HCT116 (cell line): ENCODE measurements at regions not wholly inside any gene's neighbourhood (a gene's known extent, or its start where the extent isn't known, plus 50 kb on each side); places are given as distances from the start of the nearest gene placed in this dataset.

Experiments used
- ATAC-seq: fragments of 200-7000 bp; cut with Tn5 transposase; 2 replicates; pipeline ENCODE4 v1.9.1; 2020; ENCODE audit warnings: mild to moderate bottlenecking, moderate library complexity
- BruUV-seq: library from RNA; stranded (reverse); fragments of 400-500 nt; replicated peaks from 2 replicates; lab custom pipeline; 2021; lab: Mats Ljungman, UMichigan
- CTCF ChIA-PET: fragments of 300-600 bp; sonication (Branson Sonifier 250); formaldehyde crosslinking; loops from one replicate; lab custom pipeline; 2021; ENCODE audit warnings: antibody characterized with exemption; lab: Charles Lee
- POLR2A ChIA-PET: fragments of 300-600, 350-600 bp; sonication (Branson Sonifier 250); formaldehyde crosslinking; loops from one replicate; lab custom pipeline; 2021; ENCODE audit warnings: antibody characterized with exemption; lab: Charles Lee
- RAD21 ChIA-PET, 2 experiments: fragments of 300-600 bp; sonication (Branson Sonifier 250); formaldehyde crosslinking; loops; one replicate each; lab custom pipeline; 2023; ENCODE audit warnings: low total read pairs in 2 of 2; ENCODE audit not compliant: uncharacterized antibody in 2 of 2, unreplicated experiment in 2 of 2, low non-redundant PET in 1 of 2; lab: Charles Lee
- DNase-seq: peaks from one replicate; pipeline ENCODE4 v3.0.0-alpha.2; 2010; ENCODE audit warnings: low read depth, low spot score
- H2AFZ ChIP-seq: fragments of 200-600 bp; shearing (Covaris generic), sonication (generic); 2 replicates; pipeline ENCODE4 v1.6.1; 2017; ENCODE audit warnings: low read depth, mixed run types, mixed read lengths, antibody characterized with exemption, low read length; ENCODE audit not compliant: poor library complexity, severe bottlenecking
- H3K27ac ChIP-seq: 2 replicates; pipeline ENCODE4 v1.5.1; 2012; ENCODE audit warnings: low read depth, low read length
- H3K27me3 ChIP-seq: fragments of 200-600 bp; sonication (generic); 2 replicates; pipeline ENCODE4 v1.6.1; 2016; ENCODE audit warnings: mixed run types, low read length, mixed read lengths; ENCODE audit not compliant: insufficient read depth
- H3K36me3 ChIP-seq, 2 experiments: fragments of 200-500 bp in 1 of 2; fragments of 200-600 bp in 1 of 2; sonication (Bioruptor generic) in 1 of 2; sonication (generic) in 1 of 2; 2 replicates each; pipeline versions ENCODE4 v1.5.1 to v1.6.1; 2014 to 2016; ENCODE audit warnings: low read length in 2 of 2, inconsistent platforms in 1 of 2, mixed read lengths in 1 of 2, mixed run types in 1 of 2; ENCODE audit not compliant: insufficient read depth in 2 of 2, control insufficient read depth in 1 of 2
- H3K4me1 ChIP-seq, 2 experiments: fragments of 200-600 bp in 1 of 2; sonication (generic) in 1 of 2; 2 replicates each; pipeline versions ENCODE4 v1.5.1 to v1.6.1; 2012 to 2017; ENCODE audit warnings: low read length in 2 of 2, inconsistent platforms in 1 of 2, mild to moderate bottlenecking in 1 of 2, mixed read lengths in 1 of 2, mixed run types in 1 of 2, moderate library complexity in 1 of 2; ENCODE audit not compliant: insufficient read depth in 2 of 2, control insufficient read depth in 1 of 2
- H3K4me2 ChIP-seq: fragments of 200-600 bp; sonication (generic); 2 replicates; pipeline ENCODE4 v1.6.1; 2017; ENCODE audit warnings: mixed run types, low read length, mixed read lengths
- H3K4me3 ChIP-seq, 2 experiments: fragments of 200-600 bp in 1 of 2; sonication (generic) in 1 of 2; replicated peaks in 1 of 2; 2 replicates each; pipeline ENCODE4 v1.5.1; 2011 to 2016; ENCODE audit warnings: low read length in 2 of 2, control low read depth in 1 of 2, low read depth in 1 of 2, mild to moderate bottlenecking in 1 of 2, mixed read lengths in 1 of 2, mixed run types in 1 of 2
- H3K79me2 ChIP-seq: fragments of 200-600 bp; sonication (generic); 2 replicates; pipeline ENCODE4 v1.6.1; 2017; ENCODE audit warnings: mild to moderate bottlenecking, mixed run types, low read length, moderate library complexity, mixed read lengths; ENCODE audit not compliant: insufficient read depth
- H3K9ac ChIP-seq: fragments of 200-600 bp; sonication (generic); 2 replicates; pipeline ENCODE4 v1.6.1; 2016; ENCODE audit warnings: low read length, mixed read lengths
- H3K9me2 ChIP-seq: fragments of 200-600 bp; sonication (generic), shearing (Covaris generic); 2 replicates; pipeline ENCODE4 v1.6.1; 2017; ENCODE audit warnings: mixed run types, mild to moderate bottlenecking, moderate library complexity; ENCODE audit not compliant: insufficient read depth
- H3K9me3 ChIP-seq, 2 experiments: fragments of 200-500 bp in 1 of 2; fragments of 200-600 bp in 1 of 2; sonication (Bioruptor generic) in 1 of 2; sonication (generic) in 1 of 2; 2 replicates each; pipeline ENCODE4 v1.6.1; 2014 to 2017; ENCODE audit warnings: low read length in 2 of 2, mixed read lengths in 2 of 2, inconsistent platforms in 1 of 2, low read depth in 1 of 2, mild to moderate bottlenecking in 1 of 2, mixed run types in 1 of 2, moderate library complexity in 1 of 2; ENCODE audit not compliant: control insufficient read depth in 1 of 2, insufficient read depth in 1 of 2
- H4K20me1 ChIP-seq: fragments of 200-600 bp; sonication (generic), shearing (Covaris generic); 2 replicates; pipeline ENCODE4 v1.6.1; 2017; ENCODE audit warnings: mixed run types, mild to moderate bottlenecking, moderate library complexity; ENCODE audit not compliant: insufficient read depth
- ATF3 ChIP-seq: IDR thresholded peaks from 2 replicates; pipeline ENCODE4 v1.6.1; 2012
- CBX3 ChIP-seq: IDR thresholded peaks from 2 replicates; pipeline ENCODE4 v1.6.1; 2012; ENCODE audit warnings: low read depth
- CEBPB ChIP-seq: IDR thresholded peaks from 2 replicates; pipeline ENCODE4 v1.6.1; 2012; ENCODE audit warnings: low read depth
- CTCF ChIP-seq, 3 experiments: fragments of 200-600 bp in 1 of 3; sonication (generic) in 1 of 3; IDR thresholded peaks in 2 of 3; conservative IDR thresholded peaks in 1 of 3; 2 replicates each; pipeline ENCODE4 v1.5.1; 2012 to 2017; ENCODE audit warnings: low read depth in 2 of 3, low read length in 2 of 3, antibody characterized with exemption in 1 of 3, borderline replicate concordance in 1 of 3, control low read depth in 1 of 3, mild to moderate bottlenecking in 1 of 3, mixed read lengths in 1 of 3, mixed run types in 1 of 3, moderate library complexity in 1 of 3; ENCODE audit not compliant: insufficient read depth in 1 of 3
- EZH2 ChIP-seq: fragments of 200-600 bp; sonication (generic); IDR thresholded peaks from 2 replicates; pipeline ENCODE4 v1.6.1; 2017; ENCODE audit warnings: antibody characterized with exemption, mixed run types
- FOSL1 ChIP-seq: IDR thresholded peaks from 2 replicates; pipeline ENCODE4 v1.6.1; 2012; ENCODE audit warnings: low read depth
- POLR2A ChIP-seq: IDR thresholded peaks from 2 replicates; pipeline ENCODE4 v1.7.0; 2011; ENCODE audit warnings: borderline replicate concordance; ENCODE audit not compliant: insufficient read depth, insufficient read length; ENCODE audit errors: extremely low read depth
- POLR2AphosphoS5 ChIP-seq: IDR thresholded peaks from 2 replicates; pipeline ENCODE4 v1.6.1; 2011; ENCODE audit warnings: mild to moderate bottlenecking, low read depth, low read length, moderate library complexity
- RAD21 ChIP-seq: IDR thresholded peaks from 2 replicates; pipeline ENCODE4 v1.6.1; 2012; ENCODE audit warnings: low read depth, mild to moderate bottlenecking
- SP1 ChIP-seq: IDR thresholded peaks from 2 replicates; pipeline ENCODE4 v1.6.1; 2012; ENCODE audit warnings: low read depth
- SRF ChIP-seq: IDR thresholded peaks from 2 replicates; pipeline ENCODE4 v1.6.1; 2012; ENCODE audit warnings: low read depth
- TCF7L2 ChIP-seq: IDR thresholded peaks from 2 replicates; pipeline ENCODE4 v1.7.0; 2011; ENCODE audit warnings: borderline replicate concordance, inconsistent platforms; ENCODE audit not compliant: insufficient read depth, insufficient read length; ENCODE audit errors: extremely low read depth
- intact Hi-C: fragments of 100-400 bp; cut with micrococcal nuclease; formaldehyde crosslinking; loops from 2 replicates; pipeline ENCODE4 v1.10.0; 2022

- H4K20me1 ChIP-seq, result no peaks in the 10 kb centered on the region
- no peak overlapping the region for H3K4me2 ChIP-seq
- CTCF ChIA-PET, result no interaction called here
- RAD21 ChIA-PET, result no interaction called here
- no peaks in the 10 kb centered on the region for H3K9me3 ChIP-seq
- no peaks in the 10 kb centered on the region for H3K79me2 ChIP-seq
- DNase-seq (no peak), ATAC-seq (no peak)
- no peak overlapping the region for H2AFZ ChIP-seq
- H3K4me1 ChIP-seq, result no peaks in the 10 kb centered on the region
- H3K9me2 ChIP-seq, result no peaks in the 10 kb centered on the region
- BruUV-seq, result no TSS peak
- no peak overlapping the region for H3K9ac ChIP-seq
- H3K4me3 ChIP-seq, result no peak overlapping the region
- H3K27me3 ChIP-seq, result no peaks in the 10 kb centered on the region
- no peak overlapping the region for H3K27ac ChIP-seq
- TF ChIP-seq TCF7L2 (no peak), POLR2AphosphoS5 (no peak), EZH2 (no peak), SRF (no peak), ATF3 (no peak), CTCF (IDR thresholded peaks at IDR 0.05 in 2 of 3, conservative IDR thresholded peaks at IDR 0.05 in 1 of 3; ENCODE audit: borderline replicate concordance in 1 of 3, insufficient read depth in 1 of 3, low read depth in 2 of 3, low read length in 2 of 3) (no peak), CEBPB (no peak), RAD21 (no peak), POLR2A (no peak), CBX3 (no peak), FOSL1 (no peak), SP1 (no peak)
- H3K36me3 ChIP-seq, result no peaks in the 10 kb centered on the region
- POLR2A ChIA-PET, result no interaction called here
- intact Hi-C loops, result no loop called here
Observed at GRCh38 chr17:63338272-63338671, 107.8 kb downstream of the CYB561 start.
